ENCODE measurements at regions not wholly inside any gene's neighbourhood (a gene's known extent, or its start where the extent isn't known, plus 50 kb on each side); places are given as distances from the start of the nearest gene placed in this dataset.

DNA sequence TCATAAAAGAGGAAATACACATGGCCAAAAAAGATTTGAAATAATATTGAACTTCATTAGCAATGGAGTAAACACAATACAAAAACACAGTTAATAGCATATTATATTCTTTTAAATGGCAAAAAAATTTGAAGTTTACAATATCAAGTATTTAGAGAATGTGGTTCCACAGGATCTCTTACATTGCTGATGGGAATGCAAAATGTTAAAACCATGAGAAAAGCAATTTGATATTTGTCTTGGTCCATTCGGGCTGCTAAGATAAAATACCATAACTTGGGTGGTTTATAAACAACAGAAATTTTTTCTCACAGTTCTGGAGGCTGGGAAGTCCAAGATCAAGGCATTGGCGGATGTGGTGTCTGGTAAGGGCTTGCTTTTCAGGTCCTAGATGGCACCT, 154.0 kb upstream of the PLN start:
- no peak overlapping the region for H3K27ac Mint-ChIP-seq (ENCODE audit: unreplicated experiment)
- Histone ChIP-seq H3K4me3 (ENCODE audit: insufficient read depth, low read depth, low read length) (no peak overlapping the region), H3K4me2 (ENCODE audit: low read length) (no peak overlapping the region), H2AFZ (ENCODE audit: low read depth, low read length) (no peak overlapping the region), H3K9me3 (ENCODE audit: insufficient read depth, low read depth, low read length) (no peaks in the 10 kb centered on the region), H4K20me1 (ENCODE audit: insufficient read depth, low read length) (no peaks in the 10 kb centered on the region), H3K27me3 (ENCODE audit: insufficient read depth, low read length) (no peaks in the 10 kb centered on the region), H3K79me2 (ENCODE audit: insufficient read depth, low read length) (no peaks in the 10 kb centered on the region), H3K9ac (ENCODE audit: low read length) (no peak overlapping the region), H3K36me3 (ENCODE audit: insufficient read depth, low read length) (no peaks in the 10 kb centered on the region), H3K27ac (ENCODE audit: low read depth, low read length) (no peak overlapping the region), H3K4me1 (ENCODE audit: insufficient read depth, low read length) (peaks cover 2% of the 10 kb centered on the region)
- peaks cover 7% of the 10 kb centered on the region for H3K4me1 Mint-ChIP-seq (ENCODE audit: low read depth, unreplicated experiment)
- peaks cover 3% of the 10 kb centered on the region for H3K9me3 Mint-ChIP-seq (ENCODE audit: unreplicated experiment)
- H3K36me3 Mint-ChIP-seq (ENCODE audit: low read depth, unreplicated experiment) = no peaks in the 10 kb centered on the region
- DNase-seq (ENCODE audit: low read depth) (no peak), FAIRE-seq (no peak)
- H3K4me3 Mint-ChIP-seq (ENCODE audit: unreplicated experiment) = no peak overlapping the region
- H3K27me3 Mint-ChIP-seq (ENCODE audit: low read depth, unreplicated experiment) = no peaks in the 10 kb centered on the region
- no peak for TF ChIP-seq EZH2 (IDR thresholded peaks at IDR 0.05; ENCODE audit: insufficient read depth, low read length)
- TF ChIP-seq, protein P1, sequence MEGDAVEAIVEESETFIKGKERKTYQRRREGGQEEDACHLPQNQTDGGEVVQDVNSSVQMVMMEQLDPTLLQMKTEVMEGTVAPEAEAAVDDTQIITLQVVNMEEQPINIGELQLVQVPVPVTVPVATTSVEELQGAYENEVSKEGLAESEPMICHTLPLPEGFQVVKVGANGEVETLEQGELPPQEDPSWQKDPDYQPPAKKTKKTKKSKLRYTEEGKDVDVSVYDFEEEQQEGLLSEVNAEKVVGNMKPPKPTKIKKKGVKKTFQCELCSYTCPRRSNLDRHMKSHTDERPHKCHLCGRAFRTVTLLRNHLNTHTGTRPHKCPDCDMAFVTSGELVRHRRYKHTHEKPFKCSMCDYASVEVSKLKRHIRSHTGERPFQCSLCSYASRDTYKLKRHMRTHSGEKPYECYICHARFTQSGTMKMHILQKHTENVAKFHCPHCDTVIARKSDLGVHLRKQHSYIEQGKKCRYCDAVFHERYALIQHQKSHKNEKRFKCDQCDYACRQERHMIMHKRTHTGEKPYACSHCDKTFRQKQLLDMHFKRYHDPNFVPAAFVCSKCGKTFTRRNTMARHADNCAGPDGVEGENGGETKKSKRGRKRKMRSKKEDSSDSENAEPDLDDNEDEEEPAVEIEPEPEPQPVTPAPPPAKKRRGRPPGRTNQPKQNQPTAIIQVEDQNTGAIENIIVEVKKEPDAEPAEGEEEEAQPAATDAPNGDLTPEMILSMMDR (IDR thresholded peaks at IDR 0.05; ENCODE audit: insufficient read depth, low read depth, low read length) = no peak

DNA sequence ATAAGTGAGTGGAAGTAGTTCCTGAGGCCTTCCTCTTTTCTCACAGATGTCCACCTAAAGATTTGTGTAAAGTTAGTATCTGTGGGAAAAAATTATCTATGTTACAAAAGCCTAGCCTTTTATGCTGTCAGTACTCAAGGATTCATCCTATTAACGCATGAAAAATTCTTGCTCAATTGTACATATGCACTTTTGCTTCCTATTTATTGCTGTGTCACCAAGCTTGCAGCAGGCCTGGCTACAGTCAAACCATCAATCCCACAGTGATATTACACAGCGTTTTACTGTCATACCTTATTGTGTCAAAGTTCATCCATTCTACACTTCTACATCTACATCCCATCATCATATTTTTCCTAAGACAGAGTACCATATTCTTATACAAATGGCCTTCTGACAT, 151.1 kb upstream of the PLN start:
- H3K36me3 Mint-ChIP-seq (ENCODE audit: low read depth, unreplicated experiment) = no peaks in the 10 kb centered on the region
- Histone ChIP-seq H3K79me2 (ENCODE audit: insufficient read depth, low read length) (no peaks in the 10 kb centered on the region), H3K36me3 (ENCODE audit: insufficient read depth, low read length) (no peaks in the 10 kb centered on the region), H3K9me3 (ENCODE audit: insufficient read depth, low read depth, low read length) (no peaks in the 10 kb centered on the region), H3K4me1 (ENCODE audit: insufficient read depth, low read length) (no peaks in the 10 kb centered on the region), H2AFZ (ENCODE audit: low read depth, low read length) (no peak overlapping the region), H3K4me3 (ENCODE audit: insufficient read depth, low read depth, low read length) (no peak overlapping the region), H3K4me2 (ENCODE audit: low read length) (no peak overlapping the region), H3K9ac (ENCODE audit: low read length) (no peak overlapping the region), H4K20me1 (ENCODE audit: insufficient read depth, low read length) (no peaks in the 10 kb centered on the region), H3K27ac (ENCODE audit: low read depth, low read length) (no peak overlapping the region), H3K27me3 (ENCODE audit: insufficient read depth, low read length) (no peaks in the 10 kb centered on the region)
- H3K27ac Mint-ChIP-seq (ENCODE audit: unreplicated experiment) = no peak overlapping the region
- no peaks in the 10 kb centered on the region for H3K27me3 Mint-ChIP-seq (ENCODE audit: low read depth, unreplicated experiment)
- FAIRE-seq = no peak
- no peak for DNase-seq (ENCODE audit: low read depth)
- no peak for TF ChIP-seq EZH2 (IDR thresholded peaks at IDR 0.05; ENCODE audit: insufficient read depth, low read length)
- TF ChIP-seq, protein P1 (IDR thresholded peaks at IDR 0.05; ENCODE audit: insufficient read depth, low read depth, low read length) = no peak
- no peak overlapping the region for H3K4me3 Mint-ChIP-seq (ENCODE audit: unreplicated experiment)
- no peaks in the 10 kb centered on the region for H3K4me1 Mint-ChIP-seq (ENCODE audit: low read depth, unreplicated experiment)
- peaks cover 3% of the 10 kb centered on the region for H3K9me3 Mint-ChIP-seq (ENCODE audit: unreplicated experiment)

DNA sequence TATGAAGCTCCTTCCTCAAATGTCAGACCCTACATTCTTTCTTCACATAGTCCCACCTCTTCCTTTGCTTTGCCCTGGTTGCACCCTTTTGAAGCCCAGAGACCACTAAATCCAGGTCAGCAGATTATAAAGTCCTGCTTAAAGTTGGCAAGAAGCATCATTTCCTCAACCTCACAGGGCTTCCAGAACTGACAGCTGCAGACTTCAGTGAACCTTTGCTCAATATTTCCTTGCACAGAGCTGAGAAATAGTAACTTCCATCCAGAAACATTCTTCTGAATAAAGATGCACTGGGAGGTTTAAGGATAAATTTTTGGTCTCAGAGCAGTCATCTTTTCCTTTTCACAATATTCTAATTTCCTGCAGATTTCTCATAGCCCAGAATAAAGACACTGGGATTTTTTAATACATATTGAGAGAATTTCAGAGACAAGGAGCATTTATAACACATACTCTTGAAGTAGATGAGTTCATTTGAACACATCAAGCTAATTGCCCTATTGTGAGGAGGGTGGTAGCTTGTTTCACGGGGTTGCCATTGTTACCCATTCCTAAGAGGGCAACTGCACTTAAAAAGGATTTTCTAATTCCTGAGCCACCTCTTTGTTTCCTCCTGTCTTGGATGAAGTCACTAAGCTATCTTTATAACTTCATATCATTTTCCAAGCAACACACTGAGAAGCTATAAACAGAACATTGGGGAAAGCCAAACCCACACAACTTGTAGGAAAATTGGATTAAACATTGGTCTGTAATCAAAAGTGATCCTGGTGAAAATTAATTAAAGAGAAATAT, 150.2 kb upstream of the PLN start:
- no peaks in the 10 kb centered on the region for H3K27me3 Mint-ChIP-seq (ENCODE audit: low read depth, unreplicated experiment)
- H3K4me1 ChIP-seq (ENCODE audit: insufficient read depth, low read length) = no peaks in the 10 kb centered on the region
- H3K27ac ChIP-seq (ENCODE audit: low read depth, low read length) = no peak overlapping the region
- DNase-seq (ENCODE audit: low read depth) = no peak
- H3K9me3 Mint-ChIP-seq (ENCODE audit: unreplicated experiment) = peaks cover 3% of the 10 kb centered on the region
- H3K27me3 ChIP-seq (ENCODE audit: insufficient read depth, low read length) = no peaks in the 10 kb centered on the region
- no peaks in the 10 kb centered on the region for H3K9me3 ChIP-seq (ENCODE audit: insufficient read depth, low read depth, low read length)
- no peaks in the 10 kb centered on the region for H3K79me2 ChIP-seq (ENCODE audit: insufficient read depth, low read length)
- no peak overlapping the region for H3K27ac Mint-ChIP-seq (ENCODE audit: unreplicated experiment)
- H3K36me3 ChIP-seq (ENCODE audit: insufficient read depth, low read length) = no peaks in the 10 kb centered on the region
- no peaks in the 10 kb centered on the region for H4K20me1 ChIP-seq (ENCODE audit: insufficient read depth, low read length)
- H3K4me2 ChIP-seq (ENCODE audit: low read length) = no peak overlapping the region
- H3K9ac ChIP-seq (ENCODE audit: low read length) = no peak overlapping the region
- no peak overlapping the region for H3K4me3 ChIP-seq (ENCODE audit: insufficient read depth, low read depth, low read length)
- no peak for FAIRE-seq
- no peaks in the 10 kb centered on the region for H3K36me3 Mint-ChIP-seq (ENCODE audit: low read depth, unreplicated experiment)
- H3K4me1 Mint-ChIP-seq (ENCODE audit: low read depth, unreplicated experiment) = no peaks in the 10 kb centered on the region
- no peak overlapping the region for H3K4me3 Mint-ChIP-seq (ENCODE audit: unreplicated experiment)
- no peak overlapping the region for H2AFZ ChIP-seq (ENCODE audit: low read depth, low read length)
- TF ChIP-seq, protein P1 (IDR thresholded peaks at IDR 0.05; ENCODE audit: insufficient read depth, low read depth, low read length) = no peak
- no peak for TF ChIP-seq EZH2 (IDR thresholded peaks at IDR 0.05; ENCODE audit: insufficient read depth, low read length)

All from astrocyte (in vitro differentiated cells and primary cell).